ENCODE measurements at regions not wholly inside any gene's neighbourhood (a gene's known extent, or its start where the extent isn't known, plus 50 kb on each side); places are given as distances from the start of the nearest gene placed in this dataset.
"Not testable (repeated sequence)": the region's sequence is repeated elsewhere in the genome, so short reads cannot be mapped to it uniquely, and the experiment has no call there.

DNA sequence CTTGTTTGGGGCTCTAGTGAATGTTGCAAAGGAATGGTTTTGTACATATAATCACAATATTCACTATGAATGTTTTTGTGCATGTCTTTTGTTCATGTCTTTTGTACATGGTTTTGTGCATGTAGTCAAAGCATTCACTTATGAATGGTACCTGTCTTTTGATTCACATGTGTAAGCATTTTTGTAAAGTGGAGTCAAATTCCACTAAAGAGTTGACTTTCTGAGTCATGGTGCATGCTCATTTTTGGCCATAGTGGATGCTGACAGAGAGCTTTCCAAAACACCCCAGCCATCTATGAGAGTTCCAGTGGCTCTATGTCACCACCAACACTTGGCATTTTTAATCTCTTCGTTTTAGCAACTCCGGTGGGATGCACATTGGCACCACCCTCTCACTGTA lies 1185.9 kb upstream of the TMEM132C start:
- DNase-seq (ENCODE audit: low spot score), result no peak

DNA sequence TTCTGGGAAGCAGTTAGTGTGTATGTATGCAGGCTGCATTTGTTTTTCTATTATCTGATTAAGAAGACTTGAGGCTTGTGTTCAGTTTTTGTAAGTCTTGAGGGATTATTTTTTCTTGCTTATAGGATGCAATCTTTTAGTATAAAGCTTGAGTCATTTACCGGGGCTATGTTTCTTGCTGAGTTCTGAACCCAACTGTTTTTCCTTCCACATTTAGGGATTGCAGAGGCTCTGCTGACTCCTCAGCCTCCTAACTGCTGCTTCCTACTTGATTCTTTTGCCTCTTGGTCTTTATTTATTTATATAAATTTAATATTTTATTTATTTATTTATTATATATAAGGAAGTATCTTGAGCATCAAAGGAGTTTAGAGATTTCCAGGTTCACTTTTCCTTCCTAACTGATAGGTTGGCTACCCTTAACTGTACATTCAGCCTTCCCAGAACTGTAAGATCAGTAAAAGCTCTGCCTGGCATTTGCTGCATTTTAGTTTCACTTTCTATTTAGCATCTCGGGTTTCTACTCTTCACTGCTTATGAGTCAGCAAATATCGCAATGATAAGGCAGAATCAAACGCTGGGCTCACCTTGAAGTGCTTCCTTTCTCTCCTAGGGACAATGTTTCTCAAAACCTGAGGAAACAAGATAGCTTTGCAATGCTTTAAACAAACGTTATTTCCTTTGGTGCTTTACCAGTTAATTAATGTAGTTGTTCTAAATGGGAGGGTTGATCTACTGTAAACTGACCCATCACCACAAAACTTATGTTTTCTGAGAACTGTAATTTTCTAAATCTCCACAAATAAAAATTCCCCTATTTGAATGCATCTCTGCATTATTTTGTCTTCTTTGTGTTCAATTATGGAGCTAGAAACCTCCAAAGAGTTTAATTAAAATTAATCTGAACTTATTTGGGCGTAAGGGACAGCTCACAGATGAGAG lies 1183.7 kb upstream of the TMEM132C start:
- DNase-seq (ENCODE audit: low spot score), result no peak

DNA sequence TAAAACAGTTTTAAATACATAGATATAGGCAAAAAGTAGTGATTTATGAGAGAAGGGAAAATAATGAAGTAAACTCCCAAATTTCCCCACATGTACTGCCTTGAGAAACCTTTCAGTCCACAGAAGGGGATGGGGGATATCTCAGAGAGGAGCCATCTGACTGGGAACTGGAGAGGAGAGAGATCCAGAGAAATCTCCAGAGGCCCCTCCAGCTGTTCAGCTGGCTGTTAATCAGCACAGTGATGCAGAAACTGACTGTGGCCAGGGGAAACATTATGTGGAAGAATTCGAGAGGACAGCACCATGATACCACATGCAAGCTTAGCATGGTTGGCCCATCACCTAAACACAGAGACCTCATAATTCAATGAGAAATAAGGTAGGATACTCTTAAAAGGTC lies 1165.9 kb upstream of the TMEM132C start:
- no peak for DNase-seq (ENCODE audit: low spot score)

DNA sequence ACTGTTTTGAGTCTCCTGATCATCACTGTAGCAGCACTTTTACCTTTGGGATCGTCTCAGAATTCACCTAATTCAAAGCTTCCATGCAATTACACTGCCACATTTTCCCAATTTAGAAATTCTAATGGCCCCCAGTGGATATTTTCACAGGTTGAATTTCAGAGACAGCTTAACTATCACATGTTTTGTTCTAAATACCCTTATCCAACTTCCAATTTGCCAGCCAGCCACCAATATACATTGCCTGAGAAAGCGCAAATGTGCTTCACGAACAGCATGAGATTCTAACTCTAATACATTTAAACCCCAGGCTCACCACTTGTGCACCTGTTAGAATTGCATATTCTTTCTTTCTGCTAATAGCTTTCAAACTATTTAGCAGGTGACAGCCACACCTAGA lies 1160.9 kb upstream of the TMEM132C start:
- no peak for DNase-seq (ENCODE audit: low spot score)

DNA sequence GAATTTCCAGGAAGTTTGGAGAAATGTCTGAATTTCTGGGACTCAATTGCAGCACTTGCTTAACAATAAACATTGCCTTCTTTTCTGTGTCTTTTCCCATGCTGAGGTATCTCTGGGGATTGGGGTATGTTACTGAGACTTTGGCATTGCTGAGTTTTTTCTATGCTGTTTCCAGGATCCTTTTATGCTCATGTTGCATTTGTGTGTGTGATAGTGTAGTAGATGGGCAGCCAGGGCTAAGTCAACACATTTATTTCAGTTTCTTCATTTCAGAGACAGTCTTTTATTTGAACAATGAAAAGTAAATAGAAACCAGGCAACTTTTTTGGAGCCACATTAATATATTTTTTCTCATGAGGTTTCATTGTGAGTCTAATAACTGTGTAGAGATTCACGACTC lies 1160.3 kb upstream of the TMEM132C start:
- DNase-seq (ENCODE audit: low spot score), result no peak

DNA sequence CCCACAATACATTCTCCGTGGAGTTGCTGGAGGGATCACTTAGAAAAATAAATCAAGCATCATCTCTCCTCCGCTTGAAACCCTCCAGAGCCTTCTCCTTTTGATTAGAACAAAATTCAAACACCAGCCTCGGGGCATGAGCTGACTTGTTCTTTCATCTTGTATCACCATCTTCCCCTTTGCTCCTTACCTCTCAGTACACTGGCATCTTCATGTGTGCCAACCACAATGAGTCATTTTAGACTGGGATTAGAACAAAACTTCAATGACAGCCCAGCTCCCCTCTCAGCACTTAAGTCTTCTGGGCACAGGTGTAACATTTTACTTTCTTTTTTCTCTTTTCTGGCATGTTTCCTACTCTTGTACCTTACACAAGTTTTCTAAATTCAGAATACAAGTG lies 1159.2 kb upstream of the TMEM132C start:
- no peak for DNase-seq (ENCODE audit: low spot score)

DNA sequence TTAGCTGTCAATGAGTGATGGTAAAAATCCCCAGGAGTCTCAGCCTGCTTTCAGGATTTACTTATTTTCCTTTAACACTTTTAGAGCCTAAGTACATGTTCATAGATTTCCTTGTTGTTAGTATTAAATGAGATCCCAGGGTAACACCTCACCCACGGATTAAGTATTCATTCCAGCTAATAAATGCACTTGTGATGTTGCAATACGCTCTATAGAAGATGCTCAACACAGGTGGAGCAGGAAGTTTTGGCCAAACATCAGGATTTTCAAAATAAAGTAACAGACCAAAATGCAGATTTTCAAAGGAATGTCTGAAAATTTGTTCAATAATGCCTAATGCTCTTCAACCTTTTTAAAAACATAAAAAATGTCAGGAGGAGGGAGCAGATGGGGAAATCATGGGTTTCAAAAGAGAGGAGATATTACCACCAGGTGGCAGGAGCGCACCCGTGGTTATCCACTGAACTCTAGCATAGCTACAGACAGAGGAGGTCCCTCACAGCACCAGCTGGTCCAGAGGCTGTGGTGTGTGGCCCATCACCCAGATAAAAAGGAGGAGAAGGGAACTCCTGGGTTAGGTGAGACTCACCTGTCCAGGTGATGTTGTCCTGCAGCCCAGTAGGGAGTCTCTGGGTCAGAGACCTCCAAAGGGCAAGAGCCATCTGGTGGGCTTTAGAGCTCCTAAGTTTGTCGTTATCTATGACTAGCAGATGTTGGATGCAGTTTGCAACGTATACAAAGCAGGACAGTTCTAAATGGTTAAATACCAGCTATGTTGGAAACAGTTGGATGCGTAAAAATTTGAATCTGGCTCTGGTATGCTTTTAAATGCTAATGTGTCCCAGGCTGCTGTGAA lies 1158.4 kb upstream of the TMEM132C start:
- DNase-seq (ENCODE audit: low spot score), result no peak

DNA sequence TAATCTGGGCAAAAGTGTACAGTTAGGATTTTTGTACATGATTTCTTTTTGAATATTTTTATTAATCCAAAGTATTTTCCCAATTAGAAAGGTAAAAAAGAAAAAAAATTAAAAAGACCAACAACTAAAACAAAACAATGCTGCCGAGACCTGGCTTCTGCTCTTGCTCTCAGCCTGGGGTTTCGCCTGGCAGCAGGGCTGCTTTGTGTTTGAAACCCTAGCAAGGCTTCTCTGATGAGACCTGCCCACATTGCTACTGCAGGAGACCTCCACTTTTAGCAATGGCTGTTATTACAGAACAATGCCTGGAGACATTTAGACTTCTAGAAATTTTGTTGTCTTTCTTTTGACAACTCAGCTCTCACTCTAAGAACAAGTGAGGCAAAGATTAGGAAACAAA lies 1153.0 kb upstream of the TMEM132C start:
- no peak for DNase-seq (ENCODE audit: low spot score)

DNA sequence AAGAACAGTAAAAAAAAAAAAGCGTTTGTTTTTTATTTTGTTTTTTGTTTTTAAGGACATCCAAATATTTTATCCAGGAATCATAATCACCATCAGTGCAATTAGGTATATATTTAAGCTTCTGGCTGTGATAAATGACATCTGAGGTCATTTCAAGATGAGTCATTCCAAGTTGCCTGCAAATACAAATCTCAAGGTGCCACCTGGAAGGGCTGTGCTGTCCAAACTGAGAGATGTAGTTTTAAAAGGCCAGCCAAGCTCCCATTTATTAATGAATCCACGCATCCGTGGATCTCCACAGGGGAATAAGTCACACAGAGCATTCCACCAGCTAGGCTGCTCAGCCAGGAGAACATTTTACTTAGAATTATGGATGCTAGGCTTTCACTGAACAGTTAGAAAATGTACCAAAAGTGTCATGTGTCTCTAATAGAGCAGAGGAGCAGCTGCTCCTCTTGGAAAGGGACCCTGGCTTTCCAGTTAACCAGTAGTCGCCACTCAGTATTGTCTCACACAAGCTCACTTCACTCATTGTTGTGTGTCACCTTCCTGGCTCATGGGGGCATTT lies 1151.4 kb upstream of the TMEM132C start:
- no peak for DNase-seq (ENCODE audit: low spot score)

DNA sequence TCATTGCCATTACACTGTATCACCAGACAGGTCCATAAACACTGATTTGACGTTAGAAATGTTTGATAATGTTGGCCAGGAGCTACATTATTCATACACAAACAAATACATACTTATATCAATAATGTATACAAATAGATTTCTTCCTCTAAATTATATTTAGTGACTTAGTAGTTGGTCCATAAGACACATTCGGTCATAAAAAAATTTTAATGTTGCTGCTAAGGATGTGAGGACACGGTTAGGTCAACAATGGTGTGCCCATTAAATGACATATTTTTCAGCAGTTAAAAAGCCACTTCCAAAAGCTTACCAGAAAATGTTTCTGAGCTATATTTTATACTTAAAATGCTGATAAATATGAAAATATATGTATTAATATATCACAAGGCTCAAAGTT lies 1148.7 kb upstream of the TMEM132C start:
- DNase-seq (ENCODE audit: low spot score), result no peak

DNA sequence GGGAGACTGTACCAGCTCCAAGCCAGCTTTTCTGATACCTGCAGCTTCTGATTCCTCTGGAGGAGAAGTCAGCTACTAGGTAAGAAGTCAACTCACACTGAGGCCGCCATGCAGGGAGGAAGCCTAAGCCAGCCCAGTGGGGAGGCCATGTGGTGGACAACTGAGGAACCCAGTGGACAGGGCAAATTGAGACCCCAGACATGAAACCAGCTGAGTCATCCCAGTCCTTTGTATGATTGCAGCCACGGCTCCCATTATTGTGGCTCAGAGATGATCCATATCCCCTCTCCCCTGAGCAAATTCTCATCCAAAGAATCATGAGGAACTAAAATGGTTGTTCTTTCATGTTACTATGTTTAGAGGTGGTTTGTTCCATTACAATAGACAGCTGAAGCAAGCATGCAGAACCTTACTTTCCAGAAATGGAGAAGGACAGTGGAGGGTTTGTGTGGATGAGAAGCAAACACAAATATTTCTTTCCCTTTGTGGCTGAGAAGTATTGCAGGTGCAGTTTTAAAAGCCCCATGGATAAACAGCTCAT lies 1147.3 kb upstream of the TMEM132C start:
- DNase-seq (ENCODE audit: low spot score), result no peak

DNA sequence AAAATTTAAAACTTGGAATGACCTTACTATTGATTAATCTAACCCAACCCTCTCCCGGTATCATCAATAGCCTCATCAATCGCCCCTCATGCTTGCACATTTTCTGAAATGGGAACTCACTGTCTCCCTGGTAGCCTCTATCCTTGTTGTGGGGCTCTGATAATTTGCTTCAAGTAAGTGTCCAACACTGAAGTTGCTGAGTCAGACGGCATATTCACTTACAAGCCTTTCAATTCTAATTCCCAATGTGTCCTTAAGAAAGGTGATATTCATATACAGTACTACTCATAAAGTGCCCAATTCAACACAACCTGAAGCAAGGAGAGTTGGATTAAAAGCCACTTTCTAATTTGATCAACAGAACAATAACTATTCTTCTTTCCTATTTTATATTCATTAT lies 1146.1 kb upstream of the TMEM132C start:
- no peak for DNase-seq (ENCODE audit: low spot score)

DNA sequence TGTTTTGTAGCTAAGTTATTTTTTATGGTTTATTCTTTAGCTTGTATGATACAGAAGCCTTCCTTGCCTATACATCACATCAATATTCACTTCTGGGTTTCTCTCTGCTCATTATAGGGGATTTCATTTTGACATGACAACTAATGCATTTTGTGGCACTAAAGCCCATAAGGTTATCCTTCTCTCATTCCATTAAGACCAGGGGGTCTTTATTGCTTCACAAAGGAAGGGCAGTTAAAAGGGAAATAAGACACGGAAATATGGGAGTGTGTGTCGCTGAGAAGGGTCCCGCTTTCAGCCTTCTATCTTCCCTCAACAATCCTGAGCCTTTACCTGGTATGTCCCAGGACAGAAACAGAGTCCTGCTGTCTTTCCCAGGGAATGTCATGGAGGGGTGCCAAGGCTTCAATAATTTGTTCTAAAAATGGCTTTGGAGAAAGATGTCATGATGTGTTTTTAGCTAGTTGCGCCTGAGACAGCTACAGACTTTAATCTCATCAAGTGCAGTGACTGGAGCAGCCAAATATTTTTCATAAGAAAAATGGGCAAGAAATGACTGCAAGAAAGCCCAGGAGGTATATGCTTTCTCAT lies 1145.4 kb upstream of the TMEM132C start:
- no peak for DNase-seq (ENCODE audit: low spot score)

DNA sequence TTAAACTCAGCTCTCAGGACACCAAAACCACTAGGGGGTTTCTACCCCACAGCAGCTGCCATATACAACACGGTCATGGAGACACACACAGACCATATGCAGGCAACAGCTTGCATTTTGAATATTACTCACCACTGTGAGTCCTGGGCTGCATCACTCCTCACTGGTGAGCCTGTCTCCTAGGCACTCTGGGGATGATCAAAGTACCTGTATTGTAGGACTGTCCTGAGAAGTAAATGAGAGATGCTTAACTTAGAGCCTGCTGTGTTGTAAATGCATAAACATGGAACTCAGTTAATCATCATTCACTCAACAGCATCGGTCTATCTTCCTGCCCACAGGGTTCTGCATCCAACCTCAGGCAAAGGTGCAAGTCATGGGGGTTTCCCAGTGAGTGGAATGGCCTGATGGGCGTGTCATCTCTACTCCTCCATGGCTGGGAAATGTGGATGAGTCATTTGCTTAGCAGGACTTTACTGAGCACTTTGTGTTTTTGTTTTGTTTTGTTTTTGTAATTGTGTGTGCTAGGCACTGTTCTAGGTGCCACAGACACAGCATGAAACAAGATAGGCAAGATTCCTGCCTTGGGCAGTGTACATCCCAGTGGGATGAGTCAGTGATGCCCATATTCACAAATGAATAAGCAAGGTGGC lies 1141.2 kb upstream of the TMEM132C start:
- DNase-seq (ENCODE audit: low spot score), result no peak

DNA sequence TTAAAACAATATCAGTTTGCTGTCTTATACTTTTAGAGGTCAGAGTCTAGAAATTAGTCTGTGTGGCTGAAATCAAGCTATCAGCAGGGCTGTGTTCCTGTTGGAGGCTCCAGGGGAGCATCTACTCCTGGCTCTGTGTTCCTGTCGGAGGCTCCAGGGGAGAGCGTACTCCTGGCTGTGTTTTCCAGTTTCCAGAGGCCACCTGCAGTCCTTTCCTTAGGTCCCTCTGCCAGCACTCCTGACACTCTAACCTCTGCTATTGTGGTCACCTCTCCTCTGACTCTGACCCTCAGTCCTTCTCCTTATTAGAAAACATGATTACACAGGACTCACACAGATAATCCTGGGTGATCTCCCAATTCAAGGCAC lies 1140.7 kb upstream of the TMEM132C start:
- DNase-seq (ENCODE audit: low spot score), result no peak

DNA sequence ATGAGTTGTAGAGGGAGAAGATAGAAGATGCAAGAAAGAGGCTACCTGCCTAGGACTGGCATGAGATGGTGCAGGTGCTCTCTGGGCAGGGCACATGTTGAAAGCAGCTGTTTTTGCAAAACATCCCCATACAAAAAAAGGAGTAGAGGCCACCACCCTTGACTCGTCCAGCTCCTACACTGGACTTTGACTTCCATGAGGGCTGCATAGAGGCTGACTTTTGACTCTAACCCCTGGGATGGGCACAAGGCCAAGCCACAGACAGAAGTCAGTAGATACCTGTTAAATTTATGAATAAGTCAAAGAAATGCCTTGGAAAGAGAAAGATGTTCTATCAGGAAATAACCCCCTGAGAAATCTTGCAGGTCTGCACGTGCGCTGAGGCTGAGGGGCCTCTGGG lies 1139.1 kb upstream of the TMEM132C start:
- DNase-seq (ENCODE audit: low spot score), result no peak

DNA sequence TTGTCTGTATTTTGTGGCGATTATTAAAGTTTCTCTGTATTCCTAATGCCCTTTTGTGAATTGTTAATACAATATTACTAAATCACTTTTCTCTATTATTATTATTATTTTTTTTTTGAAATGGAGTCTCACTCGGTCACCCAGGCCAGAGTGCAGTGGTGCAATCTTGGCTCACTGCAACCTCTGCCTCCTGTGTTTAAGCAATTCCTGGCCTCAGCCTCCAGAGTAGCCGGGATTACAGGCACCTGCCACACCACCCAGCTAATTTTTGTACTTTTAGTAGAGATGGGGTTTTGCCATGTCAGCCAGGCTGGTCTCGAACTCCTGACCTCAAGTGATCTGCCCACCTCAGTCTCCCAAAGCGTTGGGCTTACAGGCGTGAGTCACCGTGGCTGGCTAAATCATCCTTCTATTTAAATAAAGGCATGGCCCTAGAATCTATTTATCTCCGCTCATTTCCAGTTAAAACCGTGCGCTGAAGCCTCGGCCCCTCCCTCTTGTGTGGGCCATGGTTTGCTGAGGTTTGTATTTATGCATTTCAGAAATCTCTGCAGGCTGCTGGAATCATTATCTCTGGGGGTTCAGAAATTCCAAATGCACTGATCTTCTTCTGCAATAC lies 1136.4 kb upstream of the TMEM132C start:
- no peak for DNase-seq (ENCODE audit: low spot score)

DNA sequence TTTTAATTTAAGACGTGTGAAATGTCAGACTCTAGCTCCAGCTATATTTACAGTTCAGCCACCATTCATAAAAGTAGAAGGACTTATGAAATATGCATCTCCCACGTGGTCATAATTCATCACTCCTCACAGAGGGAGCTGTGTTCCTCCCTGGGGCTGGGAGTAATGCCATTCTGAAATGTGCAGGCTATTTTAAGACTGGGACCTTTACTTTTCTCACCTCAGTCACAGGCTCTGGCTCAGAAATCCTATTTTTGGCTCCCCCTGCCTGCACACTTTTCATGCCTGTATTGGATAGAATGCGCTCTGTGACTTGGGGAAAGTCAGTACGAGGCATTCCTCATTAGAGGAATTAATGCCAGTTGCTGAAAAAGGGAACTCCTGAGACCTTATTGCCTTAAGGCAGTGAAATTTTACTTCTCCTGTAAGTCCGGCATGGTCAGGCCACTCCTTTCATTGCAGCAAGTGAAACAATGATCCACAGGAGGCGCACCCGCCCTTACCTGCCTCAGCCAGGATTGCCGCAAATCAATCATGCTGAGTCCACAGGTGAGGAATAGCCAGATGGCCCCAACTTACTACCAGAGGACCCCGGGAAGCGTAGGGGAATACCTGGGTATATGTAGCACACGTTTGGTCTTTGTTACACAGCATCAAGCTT lies 1133.2 kb upstream of the TMEM132C start:
- DNase-seq (ENCODE audit: low spot score), result no peak

DNA sequence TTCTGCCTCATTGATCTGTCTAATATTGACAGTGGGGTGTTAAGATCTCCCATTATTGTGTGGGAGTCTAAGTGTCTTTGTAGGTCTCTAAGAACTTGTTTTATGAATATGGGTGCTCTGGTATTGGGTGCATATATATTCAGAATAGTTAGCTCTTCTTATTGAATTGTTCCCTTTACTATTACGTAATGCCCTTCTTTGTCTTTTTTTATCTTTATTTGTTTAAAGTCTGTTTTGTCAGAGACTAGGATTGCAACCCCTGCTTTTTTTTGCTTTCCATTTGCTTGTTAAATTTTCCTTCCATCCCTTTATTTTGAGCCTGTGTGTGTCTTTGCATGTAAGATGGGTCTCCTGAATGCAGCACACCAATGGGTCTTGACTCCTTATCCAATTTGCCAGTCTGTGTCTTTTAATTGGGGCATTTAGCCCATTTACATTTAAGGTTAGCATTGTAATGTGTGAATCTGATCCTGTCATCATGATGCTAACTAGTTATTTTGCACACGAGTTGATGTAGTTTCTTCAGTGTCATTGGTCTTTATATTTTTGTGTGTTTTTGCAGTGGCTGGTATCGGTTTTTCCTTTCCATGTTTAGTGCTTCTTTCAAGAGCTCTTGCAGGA lies 1126.0 kb upstream of the TMEM132C start:
- not testable (repeated sequence) for DNase-seq (ENCODE audit: low spot score)

DNA sequence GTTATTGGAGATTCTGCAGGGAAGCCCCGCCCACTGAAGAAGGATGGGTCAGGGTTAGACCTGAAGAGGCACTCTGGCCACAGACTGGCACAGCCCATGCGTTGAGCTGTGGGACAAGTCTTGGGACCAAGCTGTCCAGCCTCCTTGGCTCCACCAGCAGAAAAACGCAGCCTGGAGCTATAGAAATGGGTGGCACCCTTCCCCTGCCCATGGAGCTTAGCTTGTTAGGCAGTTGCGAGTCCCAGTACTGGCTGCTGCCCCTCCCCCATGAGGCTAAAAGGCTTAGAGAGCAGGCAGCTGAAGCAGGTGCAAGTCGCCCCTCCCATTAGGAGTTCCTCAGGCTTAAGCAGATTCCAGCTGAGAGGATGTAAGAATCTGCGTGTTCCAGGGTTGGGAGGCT lies 1124.0 kb upstream of the TMEM132C start:
- no peak for DNase-seq (ENCODE audit: low spot score)
